DND-41 (cell line): ENCODE measurements at regions not wholly inside any gene's neighbourhood (a gene's known extent, or its start where the extent isn't known, plus 50 kb on each side); places are given as distances from the start of the nearest gene placed in this dataset.

Experiments used
- ATAC-seq: fragments of 200-7000 bp; cut with Tn5 transposase; 3 replicates; pipeline ENCODE4 v1.9.1; 2021; ENCODE audit warnings: low read depth; ENCODE audit not compliant: insufficient read depth
- DNase-seq: peaks from one replicate; pipeline ENCODE4 v3.0.0-alpha.2; 2020
- H2AFZ ChIP-seq: 2 replicates; pipeline ENCODE4 v1.6.0; 2012; ENCODE audit warnings: low read depth, low read length
- H3K27ac ChIP-seq: 2 replicates; pipeline ENCODE4 v1.5.1; 2012; ENCODE audit warnings: low read length, inconsistent platforms
- H3K27me3 ChIP-seq: fragments of 200-600 bp; sonication (generic); 2 replicates; pipeline ENCODE4 v1.6.0; 2012; ENCODE audit warnings: low read length, mild to moderate bottlenecking, inconsistent platforms; ENCODE audit not compliant: insufficient read depth, poor library complexity
- H3K36me3 ChIP-seq: 2 replicates; pipeline ENCODE4 v1.5.1; 2012; ENCODE audit warnings: low read length, inconsistent platforms; ENCODE audit not compliant: insufficient read depth
- H3K4me1 ChIP-seq: 2 replicates; pipeline ENCODE4 v1.5.1; 2012; ENCODE audit warnings: mild to moderate bottlenecking, low read length; ENCODE audit not compliant: insufficient read depth
- H3K4me2 ChIP-seq: 2 replicates; pipeline ENCODE4 v1.6.0; 2012; ENCODE audit warnings: mild to moderate bottlenecking, moderate library complexity, low read length, inconsistent platforms; ENCODE audit not compliant: insufficient read depth
- H3K4me3 ChIP-seq, 2 experiments: fragments of 200-600 bp in 1 of 2; shearing (Covaris generic) in 1 of 2; 2 replicates each; pipeline ENCODE4 v1.5.1; 2012 to 2016; ENCODE audit warnings: inconsistent platforms in 2 of 2, low read length in 2 of 2, mild to moderate bottlenecking in 2 of 2, low read depth in 1 of 2, moderate library complexity in 1 of 2
- H3K79me2 ChIP-seq: 2 replicates; pipeline ENCODE4 v1.6.0; 2012; ENCODE audit warnings: low read length, inconsistent platforms; ENCODE audit not compliant: insufficient read depth
- H3K9ac ChIP-seq: 2 replicates; pipeline ENCODE4 v1.6.0; 2012; ENCODE audit warnings: low read depth, mild to moderate bottlenecking, inconsistent platforms, low read length, moderate library complexity
- H3K9me3 ChIP-seq: 2 replicates; pipeline ENCODE4 v1.5.1; 2012; ENCODE audit warnings: low read length, moderate library complexity, mild to moderate bottlenecking, inconsistent platforms; ENCODE audit not compliant: insufficient read depth, severe bottlenecking
- H4K20me1 ChIP-seq: 2 replicates; pipeline ENCODE4 v1.6.0; 2012; ENCODE audit warnings: low read length; ENCODE audit not compliant: insufficient read depth
- CTCF ChIP-seq: IDR thresholded peaks from 2 replicates; pipeline ENCODE4 v1.5.1; 2012; ENCODE audit warnings: borderline replicate concordance, low read length, moderate library complexity, mild to moderate bottlenecking; ENCODE audit not compliant: poor library complexity, severe bottlenecking; ENCODE audit errors: extremely low read depth
- EZH2 ChIP-seq: IDR thresholded peaks from 3 replicates; pipeline ENCODE4 v1.6.1; 2012; ENCODE audit warnings: borderline replicate concordance, low read depth, mild to moderate bottlenecking, moderate library complexity, low read length, inconsistent platforms; ENCODE audit not compliant: severe bottlenecking

- H3K4me3 ChIP-seq, result no peak overlapping the region
- H3K79me2 ChIP-seq, result no peaks in the 10 kb centered on the region
- no peak overlapping the region for H3K9ac ChIP-seq
- no peak for ATAC-seq
- TF ChIP-seq EZH2 (no peak), CTCF (no peak)
- no peak for DNase-seq
- H3K27ac ChIP-seq, result no peak overlapping the region
- no peaks in the 10 kb centered on the region for H3K9me3 ChIP-seq
- H2AFZ ChIP-seq, result no peak overlapping the region
- no peaks in the 10 kb centered on the region for H3K27me3 ChIP-seq
- no peak overlapping the region for H3K4me2 ChIP-seq
- H3K4me1 ChIP-seq, result no peaks in the 10 kb centered on the region
- H3K36me3 ChIP-seq, result no peaks in the 10 kb centered on the region
- no peaks in the 10 kb centered on the region for H4K20me1 ChIP-seq
Measured at GRCh38 chr5:168192120-168192519, 99.3 kb upstream of the WWC1 start.

- H3K9ac ChIP-seq, result no peak overlapping the region
- no peak for TF ChIP-seq CTCF
- no peak for TF ChIP-seq EZH2
- no peaks in the 10 kb centered on the region for H3K27me3 ChIP-seq
- DNase-seq (no peak), ATAC-seq (no peak)
- H3K4me2 ChIP-seq, result no peak overlapping the region
- H2AFZ ChIP-seq, result no peak overlapping the region
- H3K79me2 ChIP-seq, result no peaks in the 10 kb centered on the region
- no peak overlapping the region for H3K4me3 ChIP-seq
- H4K20me1 ChIP-seq, result no peaks in the 10 kb centered on the region
- no peaks in the 10 kb centered on the region for H3K36me3 ChIP-seq
- no peak overlapping the region for H3K27ac ChIP-seq
- no peaks in the 10 kb centered on the region for H3K9me3 ChIP-seq
- no peaks in the 10 kb centered on the region for H3K4me1 ChIP-seq
Measured at GRCh38 chr5:168193493-168194250, 97.8 kb upstream of the WWC1 start.

- ATAC-seq, result no peak
- Histone ChIP-seq H3K27ac (no peak overlapping the region), H4K20me1 (no peaks in the 10 kb centered on the region), H3K79me2 (no peaks in the 10 kb centered on the region), H3K4me2 (no peak overlapping the region), H3K9ac (no peak overlapping the region), H3K9me3 (no peaks in the 10 kb centered on the region), H3K36me3 (no peaks in the 10 kb centered on the region), H3K27me3 (no peaks in the 10 kb centered on the region), H3K4me1 (no peaks in the 10 kb centered on the region), H3K4me3 (no peak overlapping the region), H2AFZ (no peak overlapping the region)
- TF ChIP-seq EZH2, result no peak
- DNase-seq, result no peak
Measured at GRCh38 chr5:168195110-168195509, 96.3 kb upstream of the WWC1 start.

GRCh38 chr5:168198359-168198758, 93.1 kb upstream of the WWC1 start:
- no peaks in the 10 kb centered on the region for H3K36me3 ChIP-seq
- no peaks in the 10 kb centered on the region for H3K4me1 ChIP-seq
- H3K27ac ChIP-seq, result no peak overlapping the region
- no peak overlapping the region for H3K9ac ChIP-seq
- H3K4me3 ChIP-seq, result no peak overlapping the region
- DNase-seq (no peak), ATAC-seq (no peak)
- H3K27me3 ChIP-seq, result no peaks in the 10 kb centered on the region
- H3K4me2 ChIP-seq, result no peak overlapping the region
- no peak overlapping the region for H2AFZ ChIP-seq
- TF ChIP-seq EZH2 (no peak), CTCF (no peak)
- no peaks in the 10 kb centered on the region for H4K20me1 ChIP-seq
- no peaks in the 10 kb centered on the region for H3K79me2 ChIP-seq
- H3K9me3 ChIP-seq, result no peaks in the 10 kb centered on the region
